ENCODE measurements at regions not wholly inside any gene's neighbourhood (a gene's known extent, or its start where the extent isn't known, plus 50 kb on each side); places are given as distances from the start of the nearest gene placed in this dataset.

GRCh38 chr1:55618199-55618598 is 403.0 kb upstream of the USP24 start:
- no peak overlapping the region for H3K23ac ChIP-seq (ENCODE audit: low read length in 2 of 2)
- H2BK5ac ChIP-seq (ENCODE audit: low read depth, low read length, poor library complexity, severe bottlenecking) = no peak overlapping the region
- H3K36me3 ChIP-seq (ENCODE audit: control insufficient read depth in 1 of 2, insufficient read depth in 2 of 2, low read depth in 1 of 2, low read length in 2 of 2) = no peaks in the 10 kb centered on the region
- no peak overlapping the region for H3K4ac ChIP-seq (ENCODE audit: low read depth in 1 of 2, low read length in 2 of 2)
- no peaks in the 10 kb centered on the region for H3K4me1 ChIP-seq (ENCODE audit: control insufficient read depth, insufficient read depth, low read depth, low read length)
- no peak overlapping the region for H2BK12ac ChIP-seq (ENCODE audit: low read length in 2 of 2)
- H2AK5ac ChIP-seq (ENCODE audit: low read length, severe bottlenecking) = no peak overlapping the region
- no peak overlapping the region for H2BK15ac ChIP-seq (ENCODE audit: low read depth, poor library complexity, severe bottlenecking)
- H3K27ac ChIP-seq (ENCODE audit: low read length, poor library complexity, severe bottlenecking) = no peak overlapping the region
- no peak overlapping the region for H2AFZ ChIP-seq (ENCODE audit: low read depth, low read length)
- H3K4me3 ChIP-seq (ENCODE audit: insufficient read depth in 1 of 2, low read depth in 1 of 2, low read length in 2 of 2) = no peak overlapping the region
- no peak overlapping the region for H3K4me2 ChIP-seq (ENCODE audit: low read length, poor library complexity, severe bottlenecking)
- no peak overlapping the region for H3K9ac ChIP-seq (ENCODE audit: low read length)
- no peak for DNase-seq
- H2BK120ac ChIP-seq (ENCODE audit: low read depth, low read length) = no peak overlapping the region
- H4K8ac ChIP-seq (ENCODE audit: low read length) = no peak overlapping the region
- WGBS = 100% methylated on average over 1 of the region's 1 CpG
- no peaks in the 10 kb centered on the region for H3K27me3 ChIP-seq (ENCODE audit: control insufficient read depth in 1 of 2, insufficient read depth in 1 of 2, low read length in 2 of 2)
- H3K79me1 ChIP-seq (replicated peaks; ENCODE audit: low read length, poor library complexity, severe bottlenecking) = no peaks in the 10 kb centered on the region
- H3K9me3 ChIP-seq (ENCODE audit: control insufficient read depth, low read length) = peaks cover 21% of the 10 kb centered on the region
- H3K18ac ChIP-seq (ENCODE audit: low read depth in 1 of 2, low read length in 2 of 2) = no peak overlapping the region
- no peak overlapping the region for H4K91ac ChIP-seq (ENCODE audit: low read length)
- H3K14ac ChIP-seq (ENCODE audit: low read length in 2 of 2) = no peak overlapping the region

GRCh38 chr1:55617288-55617982 is 402.3 kb upstream of the USP24 start:
- Histone ChIP-seq H3K27ac (ENCODE audit: low read length, poor library complexity, severe bottlenecking) (no peak overlapping the region), H3K9me3 (ENCODE audit: control insufficient read depth, low read length) (peaks cover 13% of the 10 kb centered on the region), H3K27me3 (ENCODE audit: control insufficient read depth in 1 of 2, insufficient read depth in 1 of 2, low read length in 2 of 2) (no peaks in the 10 kb centered on the region), H3K4me2 (ENCODE audit: low read length, poor library complexity, severe bottlenecking) (no peak overlapping the region), H3K4me1 (ENCODE audit: control insufficient read depth, insufficient read depth, low read depth, low read length) (no peaks in the 10 kb centered on the region), H3K79me1 (replicated peaks; ENCODE audit: low read length, poor library complexity, severe bottlenecking) (no peaks in the 10 kb centered on the region), H3K4me3 (ENCODE audit: insufficient read depth in 1 of 2, low read depth in 1 of 2, low read length in 2 of 2) (no peak overlapping the region), H3K4ac (ENCODE audit: low read depth in 1 of 2, low read length in 2 of 2) (no peak overlapping the region), H3K9ac (ENCODE audit: low read length) (no peak overlapping the region), H4K91ac (ENCODE audit: low read length) (no peak overlapping the region), H3K36me3 (ENCODE audit: control insufficient read depth in 1 of 2, insufficient read depth in 2 of 2, low read depth in 1 of 2, low read length in 2 of 2) (no peaks in the 10 kb centered on the region), H4K8ac (ENCODE audit: low read length) (no peak overlapping the region), H2BK12ac (ENCODE audit: low read length in 2 of 2) (no peak overlapping the region), H2AFZ (ENCODE audit: low read depth, low read length) (no peak overlapping the region), H3K23ac (ENCODE audit: low read length in 2 of 2) (no peak overlapping the region), H3K14ac (ENCODE audit: low read length in 2 of 2) (no peak overlapping the region), H3K18ac (ENCODE audit: low read depth in 1 of 2, low read length in 2 of 2) (no peak overlapping the region), H2BK5ac (ENCODE audit: low read depth, low read length, poor library complexity, severe bottlenecking) (no peak overlapping the region), H2BK120ac (ENCODE audit: low read depth, low read length) (no peak overlapping the region), H2AK5ac (ENCODE audit: low read length, severe bottlenecking) (no peak overlapping the region), H2BK15ac (ENCODE audit: low read depth, poor library complexity, severe bottlenecking) (no peak overlapping the region)
- DNase-seq = no peak
- WGBS = 91% methylated on average over 2 of the region's 2 CpGs

GRCh38 chr1:55612988-55613387 is 397.8 kb upstream of the USP24 start:
- no peaks in the 10 kb centered on the region for H3K4me1 ChIP-seq (ENCODE audit: control insufficient read depth, insufficient read depth, low read depth, low read length)
- no peak for DNase-seq
- no peak overlapping the region for H3K4me2 ChIP-seq (ENCODE audit: low read length, poor library complexity, severe bottlenecking)
- no peaks in the 10 kb centered on the region for H3K79me1 ChIP-seq (replicated peaks; ENCODE audit: low read length, poor library complexity, severe bottlenecking)
- H3K18ac ChIP-seq (ENCODE audit: low read depth in 1 of 2, low read length in 2 of 2) = no peak overlapping the region
- H3K27me3 ChIP-seq (ENCODE audit: control insufficient read depth in 1 of 2, insufficient read depth in 1 of 2, low read length in 2 of 2) = no peaks in the 10 kb centered on the region
- no peak overlapping the region for H3K9ac ChIP-seq (ENCODE audit: low read length)
- WGBS = 95% methylated on average over 2 of the region's 2 CpGs
- no peak overlapping the region for H3K4ac ChIP-seq (ENCODE audit: low read depth in 1 of 2, low read length in 2 of 2)
- no peak overlapping the region for H2BK120ac ChIP-seq (ENCODE audit: low read depth, low read length)
- H3K27ac ChIP-seq (ENCODE audit: low read length, poor library complexity, severe bottlenecking) = no peak overlapping the region
- no peak overlapping the region for H3K14ac ChIP-seq (ENCODE audit: low read length in 2 of 2)
- H3K36me3 ChIP-seq (ENCODE audit: control insufficient read depth in 1 of 2, insufficient read depth in 2 of 2, low read depth in 1 of 2, low read length in 2 of 2) = no peaks in the 10 kb centered on the region
- no peak overlapping the region for H2AFZ ChIP-seq (ENCODE audit: low read depth, low read length)
- no peak overlapping the region for H2BK5ac ChIP-seq (ENCODE audit: low read depth, low read length, poor library complexity, severe bottlenecking)
- no peak overlapping the region for H3K23ac ChIP-seq (ENCODE audit: low read length in 2 of 2)
- H2AK5ac ChIP-seq (ENCODE audit: low read length, severe bottlenecking) = no peak overlapping the region
- peaks cover 2% of the 10 kb centered on the region for H3K9me3 ChIP-seq (ENCODE audit: control insufficient read depth, low read length)
- H3K4me3 ChIP-seq (ENCODE audit: insufficient read depth in 1 of 2, low read depth in 1 of 2, low read length in 2 of 2) = no peak overlapping the region
- no peak overlapping the region for H2BK15ac ChIP-seq (ENCODE audit: low read depth, poor library complexity, severe bottlenecking)
- no peak overlapping the region for H2BK12ac ChIP-seq (ENCODE audit: low read length in 2 of 2)
- no peak overlapping the region for H4K8ac ChIP-seq (ENCODE audit: low read length)
- no peak overlapping the region for H4K91ac ChIP-seq (ENCODE audit: low read length)

GRCh38 chr1:55611123-55611522 is 396.0 kb upstream of the USP24 start:
- no peak overlapping the region for H2BK15ac ChIP-seq (ENCODE audit: low read depth, poor library complexity, severe bottlenecking)
- no peak overlapping the region for H2AFZ ChIP-seq (ENCODE audit: low read depth, low read length)
- H4K8ac ChIP-seq (ENCODE audit: low read length) = no peak overlapping the region
- H2BK120ac ChIP-seq (ENCODE audit: low read depth, low read length) = no peak overlapping the region
- no peak overlapping the region for H3K4me3 ChIP-seq (ENCODE audit: insufficient read depth in 1 of 2, low read depth in 1 of 2, low read length in 2 of 2)
- no peak overlapping the region for H3K23ac ChIP-seq (ENCODE audit: low read length in 2 of 2)
- H3K4me2 ChIP-seq (ENCODE audit: low read length, poor library complexity, severe bottlenecking) = no peak overlapping the region
- no peaks in the 10 kb centered on the region for H3K4me1 ChIP-seq (ENCODE audit: control insufficient read depth, insufficient read depth, low read depth, low read length)
- H2BK12ac ChIP-seq (ENCODE audit: low read length in 2 of 2) = peak overlapping the region in 1 of 2 experiments; percentile 28
- H3K9me3 ChIP-seq (ENCODE audit: control insufficient read depth, low read length) = peaks cover 6% of the 10 kb centered on the region
- no peaks in the 10 kb centered on the region for H3K79me1 ChIP-seq (replicated peaks; ENCODE audit: low read length, poor library complexity, severe bottlenecking)
- DNase-seq = no peak
- H2BK5ac ChIP-seq (ENCODE audit: low read depth, low read length, poor library complexity, severe bottlenecking) = no peak overlapping the region
- H2AK5ac ChIP-seq (ENCODE audit: low read length, severe bottlenecking) = no peak overlapping the region
- no peak overlapping the region for H3K27ac ChIP-seq (ENCODE audit: low read length, poor library complexity, severe bottlenecking)
- no peak overlapping the region for H3K14ac ChIP-seq (ENCODE audit: low read length in 2 of 2)
- H3K18ac ChIP-seq (ENCODE audit: low read depth in 1 of 2, low read length in 2 of 2) = no peak overlapping the region
- no peaks in the 10 kb centered on the region for H3K27me3 ChIP-seq (ENCODE audit: control insufficient read depth in 1 of 2, insufficient read depth in 1 of 2, low read length in 2 of 2)
- WGBS = 84% methylated on average over 2 of the region's 2 CpGs
- no peak overlapping the region for H4K91ac ChIP-seq (ENCODE audit: low read length)
- no peak overlapping the region for H3K9ac ChIP-seq (ENCODE audit: low read length)
- H3K36me3 ChIP-seq (ENCODE audit: control insufficient read depth in 1 of 2, insufficient read depth in 2 of 2, low read depth in 1 of 2, low read length in 2 of 2) = no peaks in the 10 kb centered on the region
- no peak overlapping the region for H3K4ac ChIP-seq (ENCODE audit: low read depth in 1 of 2, low read length in 2 of 2)
